Stomach (tissue), 8 donors: ENCODE measurements at regions not wholly inside any gene's neighbourhood (a gene's known extent, or its start where the extent isn't known, plus 50 kb on each side); places are given as distances from the start of the nearest gene placed in this dataset.

Experiments
- DNase-seq, 2 donors: peaks; one replicate each; pipeline versions ENCODE4 v3.0.0 to v3.0.0-alpha.2; 2013 to 2019
- H3K27ac ChIP-seq, 5 donors: fragments of 200-600 bp in 4 of 5; sonication (generic) in 4 of 5; one replicate each; pipeline ENCODE4 v1.5.1; 2013 to 2019; ENCODE audit warnings: mild to moderate bottlenecking in 1 of 5, moderate library complexity in 1 of 5
- H3K27me3 ChIP-seq, 3 donors: fragments of 200-600 bp; sonication (generic); one replicate each; pipeline ENCODE4 v1.5.1; 2017 to 2019; ENCODE audit warnings: mixed run types in 1 of 3
- H3K36me3 ChIP-seq, 4 donors: fragments of 200-600 bp; sonication (generic); 1 replicate in 3 of 4; 2 replicates in 1 of 4; pipeline ENCODE4 v1.5.1; 2016 to 2019
- H3K4me1 ChIP-seq, 4 donors: fragments of 200-600 bp; sonication (generic); one replicate each; pipeline ENCODE4 v1.5.1; 2016 to 2019
- H3K4me3 ChIP-seq, 4 donors: fragments of 200-600 bp; sonication (generic) in 3 of 4; one replicate each; pipeline ENCODE4 v1.5.1; 2016 to 2019; ENCODE audit warnings: mild to moderate bottlenecking in 1 of 4
- H3K9me3 ChIP-seq, 4 donors: fragments of 200-600 bp; sonication (generic); one replicate each; pipeline ENCODE4 v1.5.1; 2016 to 2019
- EP300 ChIP-seq: sonication (generic); formaldehyde crosslinking; IDR thresholded peaks from one replicate; pipeline ENCODE4 v1.6.1; 2017; ENCODE audit warnings: antibody characterized with exemption
- POLR2A ChIP-seq, 4 donors: fragments of 450-650 bp; IDR thresholded peaks; one replicate each; pipeline ENCODE4 v1.6.1; 2016; ENCODE audit warnings: antibody characterized with exemption in 4 of 4, control low read depth in 2 of 4, mild to moderate bottlenecking in 1 of 4, moderate library complexity in 1 of 4
- POLR2AphosphoS5 ChIP-seq, 3 donors: sonication (generic); formaldehyde crosslinking; IDR thresholded peaks; one replicate each; pipeline ENCODE4 v1.6.1; 2016; ENCODE audit warnings: antibody characterized with exemption in 3 of 3
- WGBS, 5 donors: extraction: QIAGEN DNeasy Blood & Tissue Kit in 3 of 5; methylation state at CpG; one replicate each; pipeline versions ENCODE4 v1.1.5 to v1.1.7; 2013 to 2018; 5-methylcytosine and 5-hydroxymethylcytosine counted together
- intact Hi-C: fragments of 100-400 bp; cut with DNase I; formaldehyde crosslinking; loops from one replicate; pipeline ENCODE4 v1.15.1; 2023; ENCODE audit warnings: low total_unique reads
- TF ChIP-seq, protein P1 (sequence below), 7 experiments: fragments of 450-650 bp in 4 of 7; fragments of 200-600 bp in 3 of 7; sonication (generic) in 3 of 7; IDR thresholded peaks; one replicate each; pipeline ENCODE4 v1.5.1; 2016 to 2019; ENCODE audit warnings: antibody characterized with exemption in 7 of 7, control low read depth in 2 of 7, mild to moderate bottlenecking in 1 of 7
- donor health status: healthy with polysubstance abuse.
- donor health status: Bipolar disorder and iron deficiency.
- donor health status: healthy.

- intact Hi-C loops, result no loop called here
- WGBS, 5 donors, result 62 to 91% (median 72%) methylated on average over 2 of the region's 2 CpGs
- H3K9me3 ChIP-seq, result no peaks in the 10 kb centered on the region
- DNase-seq, result no peak
- H3K27me3 ChIP-seq, result no peaks in the 10 kb centered on the region
- H3K27ac ChIP-seq, result no peak overlapping the region
- no peaks in the 10 kb centered on the region for H3K4me1 ChIP-seq
- no peaks in the 10 kb centered on the region for H3K36me3 ChIP-seq
- H3K4me3 ChIP-seq, result no peak overlapping the region
- TF ChIP-seq, protein P1, sequence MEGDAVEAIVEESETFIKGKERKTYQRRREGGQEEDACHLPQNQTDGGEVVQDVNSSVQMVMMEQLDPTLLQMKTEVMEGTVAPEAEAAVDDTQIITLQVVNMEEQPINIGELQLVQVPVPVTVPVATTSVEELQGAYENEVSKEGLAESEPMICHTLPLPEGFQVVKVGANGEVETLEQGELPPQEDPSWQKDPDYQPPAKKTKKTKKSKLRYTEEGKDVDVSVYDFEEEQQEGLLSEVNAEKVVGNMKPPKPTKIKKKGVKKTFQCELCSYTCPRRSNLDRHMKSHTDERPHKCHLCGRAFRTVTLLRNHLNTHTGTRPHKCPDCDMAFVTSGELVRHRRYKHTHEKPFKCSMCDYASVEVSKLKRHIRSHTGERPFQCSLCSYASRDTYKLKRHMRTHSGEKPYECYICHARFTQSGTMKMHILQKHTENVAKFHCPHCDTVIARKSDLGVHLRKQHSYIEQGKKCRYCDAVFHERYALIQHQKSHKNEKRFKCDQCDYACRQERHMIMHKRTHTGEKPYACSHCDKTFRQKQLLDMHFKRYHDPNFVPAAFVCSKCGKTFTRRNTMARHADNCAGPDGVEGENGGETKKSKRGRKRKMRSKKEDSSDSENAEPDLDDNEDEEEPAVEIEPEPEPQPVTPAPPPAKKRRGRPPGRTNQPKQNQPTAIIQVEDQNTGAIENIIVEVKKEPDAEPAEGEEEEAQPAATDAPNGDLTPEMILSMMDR (IDR thresholded peaks at IDR 0.05), result no peak
- TF ChIP-seq POLR2AphosphoS5 (IDR thresholded peaks at IDR 0.05), result no peak
- no peak for TF ChIP-seq EP300
- TF ChIP-seq POLR2A (IDR thresholded peaks at IDR 0.05), result no peak
Measured at GRCh38 chr5:135650081-135650480, 71.3 kb upstream of the CXCL14 start.

DNA sequence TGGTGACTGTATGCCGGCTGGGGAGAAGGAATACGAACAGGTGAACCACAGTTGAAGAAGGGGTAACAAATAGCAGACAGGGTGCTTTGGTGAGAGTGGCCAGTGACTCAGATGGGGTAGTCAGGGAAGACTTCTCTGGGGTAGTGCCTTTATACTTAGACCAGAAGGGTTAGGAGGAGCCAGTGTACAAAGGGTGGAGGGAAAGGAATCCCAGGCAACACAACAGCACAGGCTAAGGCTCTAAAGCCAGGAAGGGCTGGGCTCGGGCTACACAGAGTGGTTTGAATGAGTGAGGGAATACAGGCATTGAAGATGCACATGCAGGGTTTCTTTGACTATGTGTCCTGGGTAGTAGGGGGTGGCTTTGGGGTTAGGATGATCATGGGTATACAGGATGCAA is 70.6 kb upstream of the CXCL14 start:
- WGBS, 5 donors, result 80 to 89% (median 82%) methylated on average over 3 of the region's 3 CpGs
- TF ChIP-seq EP300 (no peak), POLR2AphosphoS5 (IDR thresholded peaks at IDR 0.05) (no peak), POLR2A (IDR thresholded peaks at IDR 0.05) (no peak)
- TF ChIP-seq, protein P1 (IDR thresholded peaks at IDR 0.05), result no peak

DNA sequence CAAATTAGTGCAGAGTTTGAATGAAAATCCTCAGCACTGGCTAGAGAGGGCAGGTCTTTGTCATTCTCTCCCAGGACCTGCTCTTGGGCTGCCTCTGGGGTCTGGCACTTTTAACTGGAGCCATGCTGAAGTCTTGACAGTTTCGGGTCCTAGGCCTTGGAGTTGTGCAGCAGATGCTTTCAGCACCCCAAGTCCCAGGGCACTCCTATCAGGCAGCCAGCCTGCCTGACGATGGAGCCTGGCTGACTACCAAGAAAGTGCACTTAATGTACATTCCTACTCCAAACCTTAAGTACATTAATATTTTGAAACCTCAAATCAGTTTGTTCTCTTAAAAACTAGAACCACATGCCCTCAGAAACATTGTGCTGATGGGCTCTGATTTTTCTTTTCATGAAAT is 69.3 kb upstream of the CXCL14 start:
- Histone ChIP-seq H3K4me3 (no peak overlapping the region), H3K27ac (peak overlapping the region in 1 of 5 donors; percentile 35), H3K27me3 (no peaks in the 10 kb centered on the region), H3K36me3 (no peaks in the 10 kb centered on the region), H3K9me3 (no peaks in the 10 kb centered on the region), H3K4me1 (no peaks in the 10 kb centered on the region)
- DNase-seq, result no peak
- intact Hi-C loops, result no loop called here
- WGBS, 5 donors, result 33 to 60% (median 54%) methylated on average over 2 of the region's 2 CpGs
- TF ChIP-seq POLR2AphosphoS5 (IDR thresholded peaks at IDR 0.05) (no peak), POLR2A (IDR thresholded peaks at IDR 0.05) (no peak), EP300 (no peak)
- TF ChIP-seq, protein P1 (IDR thresholded peaks at IDR 0.05), result no peak

More for the DNA sequence above, 70.6 kb upstream of the CXCL14 start:
- H3K9me3 ChIP-seq, result no peaks in the 10 kb centered on the region
- no peaks in the 10 kb centered on the region for H3K27me3 ChIP-seq
- no peaks in the 10 kb centered on the region for H3K4me1 ChIP-seq
- intact Hi-C loops, result no loop called here
- no peaks in the 10 kb centered on the region for H3K36me3 ChIP-seq
- no peak for DNase-seq
- no peak overlapping the region for H3K4me3 ChIP-seq
- H3K27ac ChIP-seq, result no peak overlapping the region

- intact Hi-C loops, result no loop called here
- WGBS, 5 donors, result 78 to 84% (median 81%) methylated on average over 8 of the region's 8 CpGs
- no peak overlapping the region for H3K4me3 ChIP-seq
- H3K4me1 ChIP-seq, result no peaks in the 10 kb centered on the region
- H3K9me3 ChIP-seq, result no peaks in the 10 kb centered on the region
- TF ChIP-seq, protein P1 (IDR thresholded peaks at IDR 0.05), result no peak
- TF ChIP-seq POLR2A (IDR thresholded peaks at IDR 0.05) (no peak), POLR2AphosphoS5 (IDR thresholded peaks at IDR 0.05) (no peak), EP300 (no peak)
- no peaks in the 10 kb centered on the region for H3K36me3 ChIP-seq
- H3K27me3 ChIP-seq, result no peaks in the 10 kb centered on the region
- no peak for DNase-seq
- H3K27ac ChIP-seq, result no peak overlapping the region
Measured at GRCh38 chr5:135645336-135646180, 66.8 kb upstream of the CXCL14 start.
